ENCODE measurements at regions not wholly inside any gene's neighbourhood (a gene's known extent, or its start where the extent isn't known, plus 50 kb on each side); places are given as distances from the start of the nearest gene placed in this dataset.

- Histone ChIP-seq H3K27me3 (no peaks in the 10 kb centered on the region), H3K27ac (no peak overlapping the region), H3K4me3 (no peak overlapping the region), H3K36me3 (no peaks in the 10 kb centered on the region), H3K9me3 (no peaks in the 10 kb centered on the region), H3K4me1 (peaks cover 0 to 25% (median 0%) of the 10 kb centered on the region in 3 donors)
- peak in 2 of 6 experiments; percentile 17 to 23 for TF ChIP-seq CTCF (IDR thresholded peaks at IDR 0.05)
- TF ChIP-seq POLR2A (IDR thresholded peaks at IDR 0.05): no peak
- intact Hi-C loops (cut with DNase I): no loop called here
- no peak for DNase-seq
- 69 to 89% methylated on average over 10 to 11 of the region's 12 CpGs for WGBS, 2 donors
Observed at GRCh38 chr1:91611483-91611917, 110.8 kb downstream of the CDC7 start.

- H3K4me1 ChIP-seq: peaks cover 0 to 25% (median 0%) of the 10 kb centered on the region in 3 donors
- TF ChIP-seq CTCF (IDR thresholded peaks at IDR 0.05): no peak
- TF ChIP-seq POLR2A (IDR thresholded peaks at IDR 0.05): no peak
- intact Hi-C loops (cut with DNase I): no loop called here
- H3K9me3 ChIP-seq: no peaks in the 10 kb centered on the region
- H3K36me3 ChIP-seq: no peaks in the 10 kb centered on the region
- no peak for DNase-seq
- no peaks in the 10 kb centered on the region for H3K27me3 ChIP-seq
- WGBS, 2 donors: 93 to 100% methylated on average over 1 of the region's 1 CpG
- H3K4me3 ChIP-seq: no peak overlapping the region
- H3K27ac ChIP-seq: no peak overlapping the region
Observed at GRCh38 chr1:91613595-91613994, 112.9 kb downstream of the CDC7 start.

GRCh38 chr1:91616712-91617111 lies 116.1 kb downstream of the CDC7 start:
- peaks cover 0 to 10% (median 0%) of the 10 kb centered on the region in 3 donors for H3K4me1 ChIP-seq
- 96 to 97% methylated on average over 3 of the region's 3 CpGs for WGBS, 2 donors
- H3K27me3 ChIP-seq: no peaks in the 10 kb centered on the region
- H3K36me3 ChIP-seq: no peaks in the 10 kb centered on the region
- H3K9me3 ChIP-seq: no peaks in the 10 kb centered on the region
- intact Hi-C loops (cut with DNase I): no loop called here
- no peak for DNase-seq
- no peak overlapping the region for H3K4me3 ChIP-seq
- H3K27ac ChIP-seq: no peak overlapping the region
- no peak for TF ChIP-seq POLR2A (IDR thresholded peaks at IDR 0.05)
- no peak for TF ChIP-seq CTCF (IDR thresholded peaks at IDR 0.05)

- intact Hi-C loops (cut with DNase I): no loop called here
- WGBS, 2 donors: 72 to 74% methylated on average over 4 to 5 of the region's 5 CpGs
- DNase-seq: no peak
- TF ChIP-seq POLR2A (IDR thresholded peaks at IDR 0.05) (no peak), CTCF (IDR thresholded peaks at IDR 0.05) (no peak)
- Histone ChIP-seq H3K27ac (no peak overlapping the region), H3K27me3 (no peaks in the 10 kb centered on the region), H3K4me1 (peaks cover 0 to 12% (median 2%) of the 10 kb centered on the region in 3 donors), H3K4me3 (no peak overlapping the region), H3K36me3 (no peaks in the 10 kb centered on the region), H3K9me3 (no peaks in the 10 kb centered on the region)
Observed at GRCh38 chr1:91617285-91617765, 116.7 kb downstream of the CDC7 start.

GRCh38 chr1:91619881-91620280 lies 119.2 kb downstream of the CDC7 start:
- no peaks in the 10 kb centered on the region for H3K9me3 ChIP-seq
- no peak for DNase-seq
- WGBS, 2 donors: 46 to 50% methylated on average over 3 of the region's 3 CpGs
- no peak overlapping the region for H3K27ac ChIP-seq
- H3K4me3 ChIP-seq: no peak overlapping the region
- peaks cover 0 to 13% (median 6%) of the 10 kb centered on the region in 3 donors for H3K4me1 ChIP-seq
- intact Hi-C loops (cut with DNase I): no loop called here
- H3K27me3 ChIP-seq: no peaks in the 10 kb centered on the region
- TF ChIP-seq POLR2A (IDR thresholded peaks at IDR 0.05): no peak
- no peak for TF ChIP-seq CTCF (IDR thresholded peaks at IDR 0.05)
- H3K36me3 ChIP-seq: no peaks in the 10 kb centered on the region

All from esophagus squamous epithelium (tissue), 5 donors.